Cardiac muscle cell (in vitro differentiated cells and primary cell): ENCODE measurements at regions not wholly inside any gene's neighbourhood (a gene's known extent, or its start where the extent isn't known, plus 50 kb on each side); places are given as distances from the start of the nearest gene placed in this dataset.

Source experiments
- DNase-seq, 2 donors: peaks; one replicate each; pipeline versions ENCODE4 v3.0.0 to v3.0.0-alpha.2; 2010 to 2017; ENCODE audit warnings: low read depth in 1 of 2, low spot score in 1 of 2
- H3K27ac ChIP-seq: fragments of 200-600 bp; sonication (generic); 2 replicates; pipeline ENCODE4 v1.5.1; 2016
- H3K27me3 ChIP-seq: fragments of 200-600 bp; sonication (generic); 2 replicates; pipeline ENCODE4 v1.6.0; 2016; ENCODE audit warnings: control low read depth
- H3K36me3 ChIP-seq: fragments of 200-600 bp; sonication (generic); 2 replicates; pipeline ENCODE4 v1.5.1; 2016; ENCODE audit warnings: control low read depth
- H3K4me1 ChIP-seq: fragments of 200-600 bp; sonication (generic); 2 replicates; pipeline ENCODE4 v1.8.1; 2017; ENCODE audit warnings: low read depth, mild to moderate bottlenecking, mixed run types
- H3K4me3 ChIP-seq: fragments of 200-600 bp; sonication (generic); 2 replicates; pipeline ENCODE4 v1.5.1; 2016; ENCODE audit warnings: mild to moderate bottlenecking
- H3K9me3 ChIP-seq: fragments of 200-600 bp; sonication (generic); 2 replicates; pipeline ENCODE4 v1.5.1; 2017; ENCODE audit warnings: low read depth, mild to moderate bottlenecking, control low read depth
- TF ChIP-seq, protein P1 (sequence below): IDR thresholded peaks from 2 replicates; pipeline ENCODE4 v1.5.1; 2012; ENCODE audit warnings: low read depth, mild to moderate bottlenecking, low read length

DNA sequence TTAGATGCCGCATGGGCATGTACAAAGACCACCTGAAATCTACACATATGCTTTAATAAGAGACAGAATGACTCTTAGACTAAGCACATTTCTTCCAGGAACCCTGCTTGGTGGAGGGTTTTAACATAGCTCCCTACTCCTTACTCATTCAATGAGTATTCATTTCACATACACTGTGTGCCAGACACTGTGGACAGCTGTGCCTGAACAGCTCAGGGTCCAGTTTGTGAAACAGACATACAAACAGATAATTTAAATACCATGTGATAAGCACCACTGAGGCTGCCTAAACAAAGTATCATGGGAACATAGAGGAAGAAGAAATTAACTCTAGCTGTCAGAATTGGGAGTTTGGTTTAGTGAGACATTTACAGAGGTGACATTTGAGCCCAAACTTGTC lies 65.2 kb upstream of the ITPRID1 start:
- H3K36me3 ChIP-seq, result no peaks in the 10 kb centered on the region
- no peaks in the 10 kb centered on the region for H3K27me3 ChIP-seq
- no peaks in the 10 kb centered on the region for H3K4me1 ChIP-seq
- no peak overlapping the region for H3K4me3 ChIP-seq
- H3K27ac ChIP-seq, result no peak overlapping the region
- DNase-seq, result no peak
- H3K9me3 ChIP-seq, result peaks cover 4% of the 10 kb centered on the region
- TF ChIP-seq, protein P1, sequence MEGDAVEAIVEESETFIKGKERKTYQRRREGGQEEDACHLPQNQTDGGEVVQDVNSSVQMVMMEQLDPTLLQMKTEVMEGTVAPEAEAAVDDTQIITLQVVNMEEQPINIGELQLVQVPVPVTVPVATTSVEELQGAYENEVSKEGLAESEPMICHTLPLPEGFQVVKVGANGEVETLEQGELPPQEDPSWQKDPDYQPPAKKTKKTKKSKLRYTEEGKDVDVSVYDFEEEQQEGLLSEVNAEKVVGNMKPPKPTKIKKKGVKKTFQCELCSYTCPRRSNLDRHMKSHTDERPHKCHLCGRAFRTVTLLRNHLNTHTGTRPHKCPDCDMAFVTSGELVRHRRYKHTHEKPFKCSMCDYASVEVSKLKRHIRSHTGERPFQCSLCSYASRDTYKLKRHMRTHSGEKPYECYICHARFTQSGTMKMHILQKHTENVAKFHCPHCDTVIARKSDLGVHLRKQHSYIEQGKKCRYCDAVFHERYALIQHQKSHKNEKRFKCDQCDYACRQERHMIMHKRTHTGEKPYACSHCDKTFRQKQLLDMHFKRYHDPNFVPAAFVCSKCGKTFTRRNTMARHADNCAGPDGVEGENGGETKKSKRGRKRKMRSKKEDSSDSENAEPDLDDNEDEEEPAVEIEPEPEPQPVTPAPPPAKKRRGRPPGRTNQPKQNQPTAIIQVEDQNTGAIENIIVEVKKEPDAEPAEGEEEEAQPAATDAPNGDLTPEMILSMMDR, result no peak

GRCh38 chr7:31455844-31456243 lies 58.0 kb upstream of the ITPRID1 start:
- no peaks in the 10 kb centered on the region for H3K27me3 ChIP-seq
- no peak for DNase-seq
- TF ChIP-seq, protein P1, result no peak
- H3K4me1 ChIP-seq, result no peaks in the 10 kb centered on the region
- no peak overlapping the region for H3K27ac ChIP-seq
- H3K4me3 ChIP-seq, result no peak overlapping the region
- no peaks in the 10 kb centered on the region for H3K36me3 ChIP-seq
- no peaks in the 10 kb centered on the region for H3K9me3 ChIP-seq

DNA sequence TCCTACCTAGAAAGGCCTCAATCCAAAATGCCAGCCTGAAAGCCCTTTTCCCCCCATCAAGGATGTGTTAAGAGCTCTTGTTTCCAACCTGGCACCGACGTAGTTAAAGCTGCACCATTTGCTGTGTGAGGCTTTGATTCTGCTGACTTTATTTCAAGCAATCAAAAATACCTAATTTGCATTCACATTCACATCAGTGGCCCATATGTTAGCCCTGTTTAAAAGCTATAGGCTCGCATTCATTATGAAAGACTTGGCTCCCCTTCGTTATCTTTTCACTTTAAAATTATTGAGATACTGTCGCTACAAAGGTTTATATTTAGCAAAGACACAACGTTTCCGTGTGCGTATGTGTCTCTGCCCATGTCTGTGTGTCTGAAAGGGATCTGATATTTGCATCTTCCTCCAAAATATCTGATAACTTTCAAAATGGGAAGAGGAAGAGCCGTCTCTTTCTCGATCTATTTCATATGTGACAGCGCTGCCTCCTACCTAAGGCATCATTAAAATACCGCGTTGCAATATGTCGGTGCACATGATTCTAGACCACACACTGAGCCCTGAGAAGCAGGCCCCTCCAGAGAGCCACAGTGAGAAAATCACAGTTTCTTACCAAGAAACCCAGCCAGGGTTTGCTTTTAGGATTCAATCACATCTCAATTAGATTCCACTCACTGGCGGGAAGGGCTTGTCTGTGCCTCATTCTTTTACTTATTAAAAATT lies 57.1 kb upstream of the ITPRID1 start:
- H3K27ac ChIP-seq, result no peak overlapping the region
- TF ChIP-seq, protein P1, result no peak
- H3K4me3 ChIP-seq, result no peak overlapping the region
- DNase-seq, result no peak
- H3K4me1 ChIP-seq, result no peaks in the 10 kb centered on the region
- no peaks in the 10 kb centered on the region for H3K27me3 ChIP-seq
- H3K9me3 ChIP-seq, result no peaks in the 10 kb centered on the region
- H3K36me3 ChIP-seq, result no peaks in the 10 kb centered on the region

- no peak overlapping the region for H3K4me3 ChIP-seq
- no peaks in the 10 kb centered on the region for H3K9me3 ChIP-seq
- no peaks in the 10 kb centered on the region for H3K36me3 ChIP-seq
- TF ChIP-seq, protein P1, result no peak
- no peak overlapping the region for H3K27ac ChIP-seq
- no peak for DNase-seq
- H3K27me3 ChIP-seq, result no peaks in the 10 kb centered on the region
- H3K4me1 ChIP-seq, result no peaks in the 10 kb centered on the region
Observed at GRCh38 chr7:31457551-31457950, 56.3 kb upstream of the ITPRID1 start.

- TF ChIP-seq, protein P1, result no peak
- no peak for DNase-seq
- Histone ChIP-seq H3K9me3 (no peaks in the 10 kb centered on the region), H3K4me1 (no peaks in the 10 kb centered on the region), H3K27me3 (no peaks in the 10 kb centered on the region), H3K4me3 (no peak overlapping the region), H3K27ac (no peak overlapping the region), H3K36me3 (no peaks in the 10 kb centered on the region)
Observed at GRCh38 chr7:31458203-31458602, 55.7 kb upstream of the ITPRID1 start.

DNA sequence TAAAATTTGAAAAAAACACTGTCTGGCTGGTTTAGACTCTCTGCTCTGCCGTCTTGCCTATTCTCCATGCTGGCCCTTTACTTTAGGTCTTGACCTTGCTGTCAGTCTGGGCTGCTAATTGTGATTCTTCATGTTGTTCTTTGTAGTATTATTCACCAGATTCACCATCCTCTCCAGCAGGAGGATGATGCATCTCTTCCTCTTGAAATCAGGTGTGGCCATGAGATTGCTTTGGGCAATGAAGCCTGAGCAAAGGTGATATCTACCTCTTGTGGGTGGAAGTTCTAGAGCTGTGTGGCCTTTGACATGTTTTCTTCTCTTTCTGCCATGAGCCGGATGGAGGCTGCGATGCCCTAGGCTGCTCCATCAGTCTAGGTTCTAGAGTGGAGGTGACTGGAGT lies 51.3 kb upstream of the ITPRID1 start:
- Histone ChIP-seq H3K27me3 (no peaks in the 10 kb centered on the region), H3K4me3 (no peak overlapping the region), H3K36me3 (no peaks in the 10 kb centered on the region), H3K9me3 (no peaks in the 10 kb centered on the region), H3K27ac (no peak overlapping the region), H3K4me1 (no peaks in the 10 kb centered on the region)
- TF ChIP-seq, protein P1, result no peak
- no peak for DNase-seq
